ENCODE measurements at regions not wholly inside any gene's neighbourhood (a gene's known extent, or its start where the extent isn't known, plus 50 kb on each side); places are given as distances from the start of the nearest gene placed in this dataset.
A peak's percentile ranks its signal among the peaks of the same experiment; 100 is the strongest.

DNA sequence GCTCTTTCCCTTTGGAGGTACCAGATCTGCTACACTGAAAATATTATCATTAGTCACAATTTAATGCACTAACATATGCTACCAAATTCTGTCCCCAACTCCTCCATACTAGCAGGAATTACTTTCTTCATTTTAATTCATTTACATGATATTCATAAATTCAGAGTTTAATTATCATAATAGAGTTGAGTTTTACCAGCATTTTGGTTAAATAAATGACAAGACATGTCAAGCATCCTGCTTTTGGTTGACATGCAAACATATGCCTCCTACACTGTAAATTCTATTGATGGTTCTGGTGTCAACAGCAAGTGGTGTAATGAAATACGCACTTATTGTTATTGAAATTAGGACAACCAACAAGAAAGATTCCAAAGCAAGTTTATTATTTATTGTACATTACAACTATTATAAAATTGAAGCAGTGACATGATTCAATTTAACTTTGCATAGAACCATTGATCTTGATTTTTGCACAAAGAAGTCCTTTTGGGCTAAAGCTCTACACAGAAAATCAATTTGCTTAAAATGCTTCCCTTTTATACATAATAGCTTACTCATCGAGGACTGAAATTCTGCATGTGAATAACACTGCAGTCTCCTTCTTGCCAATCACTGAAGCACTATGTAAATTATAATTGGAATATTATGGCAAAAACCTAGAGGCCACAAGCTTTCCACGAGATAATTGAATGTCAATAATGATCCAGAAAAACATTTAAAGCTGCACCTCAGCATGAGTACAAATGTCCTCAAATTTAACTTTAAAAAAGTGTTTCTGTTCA, 728.6 kb upstream of the ADGRL2 start:
- FAIRE-seq (no peak), DNase-seq (ENCODE audit: insufficient read length, low spot score) (no peak)
- no peak for TF ChIP-seq POLR2A (IDR thresholded peaks at IDR 0.05; ENCODE audit: low read depth, low read length)

DNA sequence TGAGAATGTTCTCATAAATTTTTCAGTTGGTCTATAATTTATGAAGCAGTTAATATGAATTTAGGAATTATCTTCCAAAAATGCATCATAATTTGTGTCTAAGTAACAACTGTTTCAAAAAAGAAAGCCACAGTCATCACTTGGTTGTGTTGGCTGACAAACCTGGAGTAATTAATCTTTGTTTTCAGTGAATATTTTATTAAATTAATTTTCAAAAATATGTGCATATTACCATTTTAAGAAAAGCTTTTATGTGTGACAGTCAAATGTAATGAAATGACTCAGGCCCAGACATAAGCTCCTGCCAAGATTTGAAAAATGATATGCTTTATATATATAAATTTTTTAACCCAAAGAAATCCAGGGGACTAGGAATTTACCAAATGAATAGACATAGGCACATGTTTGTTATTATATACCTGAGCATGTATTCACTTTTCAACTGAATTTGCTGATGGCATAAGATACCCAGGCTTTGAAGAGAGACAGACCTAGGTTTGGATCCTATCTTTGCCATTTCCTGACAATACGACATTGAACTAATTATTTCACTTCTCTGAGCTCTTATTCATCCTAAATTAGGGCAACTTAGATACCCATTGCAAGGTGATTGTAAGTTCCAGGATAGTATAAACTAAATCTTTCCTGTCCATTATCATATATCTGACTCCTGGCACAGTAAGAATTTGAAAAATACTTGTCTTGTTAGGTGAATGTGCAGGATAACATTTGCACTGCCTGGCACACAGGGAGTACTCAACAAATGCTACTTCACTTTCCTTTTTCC, 729.5 kb upstream of the ADGRL2 start:
- no peak for FAIRE-seq
- TF ChIP-seq POLR2A (IDR thresholded peaks at IDR 0.05; ENCODE audit: low read depth, low read length) = no peak

DNA sequence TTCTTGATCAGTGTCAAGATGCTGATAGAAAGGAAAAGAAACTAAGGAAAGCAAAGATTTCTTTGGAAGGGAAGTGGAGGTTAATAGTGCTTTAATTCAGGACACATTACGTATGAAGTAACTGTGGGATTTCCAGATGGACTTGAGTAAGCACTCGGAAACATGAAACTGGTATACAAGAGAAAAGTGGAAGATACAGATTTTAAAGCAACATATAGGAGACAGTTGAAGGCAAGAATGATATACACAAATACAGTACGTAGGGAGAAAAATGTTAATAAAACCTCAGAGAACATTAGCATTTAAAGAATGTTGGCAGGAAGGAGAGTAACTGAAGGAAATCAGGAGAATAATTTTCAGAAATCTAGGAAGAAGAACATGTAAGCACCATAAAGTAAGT, 730.9 kb upstream of the ADGRL2 start:
- TF ChIP-seq POLR2A (IDR thresholded peaks at IDR 0.05; ENCODE audit: low read depth, low read length) = no peak
- DNase-seq (ENCODE audit: insufficient read length, low spot score) (no peak), FAIRE-seq (no peak)

More for the DNA sequence above, 729.5 kb upstream of the ADGRL2 start:
- no peak for DNase-seq (ENCODE audit: insufficient read length, low spot score)

DNA sequence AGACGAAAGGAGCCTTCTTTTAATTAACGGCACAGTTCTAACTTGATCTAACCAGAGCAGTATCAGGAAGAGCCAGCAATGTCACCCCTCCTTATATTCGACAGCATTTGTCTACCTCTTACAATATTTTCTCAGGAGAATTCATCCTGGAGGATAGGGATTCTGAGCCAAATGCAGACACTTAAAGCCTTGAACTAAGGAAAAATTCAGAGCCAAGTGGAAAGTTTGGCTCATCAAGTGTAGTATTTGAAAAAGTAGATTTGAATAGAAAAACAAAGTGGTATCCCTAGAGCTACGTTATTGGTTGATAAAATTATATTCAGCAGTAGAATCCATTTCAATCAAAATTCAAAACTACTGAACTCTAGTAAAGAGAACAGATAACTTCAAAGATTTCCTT, 732.0 kb upstream of the ADGRL2 start:
- no peak for TF ChIP-seq POLR2A (IDR thresholded peaks at IDR 0.05; ENCODE audit: low read depth, low read length)
- FAIRE-seq = no peak
- DNase-seq (ENCODE audit: insufficient read length, low spot score) = no peak

DNA sequence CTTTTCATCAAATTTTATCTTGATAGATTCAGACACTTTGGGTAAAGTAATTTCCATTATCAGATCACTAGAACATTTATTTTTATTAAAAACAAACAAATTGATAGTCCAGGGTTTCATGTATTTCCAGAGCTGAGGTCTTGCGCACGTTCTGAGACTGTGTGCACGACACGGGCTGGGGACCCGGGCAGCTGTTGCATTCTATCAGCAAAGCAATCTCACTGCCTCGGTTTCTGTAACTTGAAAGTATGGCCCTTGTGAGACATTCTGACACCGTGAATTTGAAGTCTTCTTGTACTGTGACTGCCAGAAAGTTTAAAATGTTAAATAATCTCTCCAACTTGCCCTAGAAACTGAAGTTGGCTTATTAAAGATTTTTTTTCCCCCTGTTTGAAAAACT, 746.9 kb upstream of the ADGRL2 start:
- no peak for DNase-seq (ENCODE audit: insufficient read length, low spot score)
- TF ChIP-seq POLR2A (IDR thresholded peaks at IDR 0.05; ENCODE audit: low read depth, low read length) = no peak

DNA sequence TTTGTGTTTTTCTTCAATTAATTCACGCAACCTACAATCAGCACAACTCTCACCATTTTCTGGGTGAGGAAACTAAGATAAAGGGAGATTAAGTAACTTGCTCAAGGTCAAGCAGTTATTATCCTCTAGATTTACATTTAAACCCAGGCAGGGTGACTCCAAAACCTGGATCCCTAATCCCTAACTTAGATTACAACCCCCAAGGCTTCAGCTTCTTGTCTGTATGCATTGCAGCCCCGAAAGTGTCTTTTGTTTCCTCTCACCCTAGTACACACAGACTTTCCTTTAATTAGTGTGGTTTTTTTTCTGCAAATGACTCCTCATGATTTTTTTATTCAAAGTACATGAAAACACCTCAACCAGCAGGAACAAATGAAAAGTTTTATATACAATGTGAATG, 748.6 kb upstream of the ADGRL2 start:
- TF ChIP-seq POLR2A (IDR thresholded peaks at IDR 0.05; ENCODE audit: low read depth, low read length) = no peak
- DNase-seq (ENCODE audit: insufficient read length, low spot score) (no peak), FAIRE-seq (no peak)

More for the DNA sequence above, 746.9 kb upstream of the ADGRL2 start:
- FAIRE-seq = no peak

DNA sequence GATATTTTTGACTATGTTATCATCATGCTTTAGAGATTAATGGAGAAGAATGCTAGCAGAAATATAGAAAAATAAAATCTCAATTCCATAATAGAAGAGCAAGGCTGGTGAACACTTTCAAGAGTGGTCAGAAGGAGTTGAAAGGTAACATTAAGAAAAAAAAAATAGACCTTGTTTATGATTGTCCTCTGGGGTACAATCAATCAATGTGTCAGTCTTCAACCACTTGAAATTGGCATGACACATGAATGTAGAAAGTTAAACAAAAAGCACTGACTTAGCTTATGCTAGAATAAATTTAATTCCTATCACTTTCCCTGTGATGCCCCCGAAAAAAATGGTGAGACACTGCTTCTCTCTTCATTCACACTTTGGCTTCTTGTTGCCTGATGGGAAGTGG, 750.3 kb upstream of the ADGRL2 start:
- no peak for FAIRE-seq
- no peak for TF ChIP-seq POLR2A (IDR thresholded peaks at IDR 0.05; ENCODE audit: low read depth, low read length)
- DNase-seq (ENCODE audit: insufficient read length, low spot score) = no peak

DNA sequence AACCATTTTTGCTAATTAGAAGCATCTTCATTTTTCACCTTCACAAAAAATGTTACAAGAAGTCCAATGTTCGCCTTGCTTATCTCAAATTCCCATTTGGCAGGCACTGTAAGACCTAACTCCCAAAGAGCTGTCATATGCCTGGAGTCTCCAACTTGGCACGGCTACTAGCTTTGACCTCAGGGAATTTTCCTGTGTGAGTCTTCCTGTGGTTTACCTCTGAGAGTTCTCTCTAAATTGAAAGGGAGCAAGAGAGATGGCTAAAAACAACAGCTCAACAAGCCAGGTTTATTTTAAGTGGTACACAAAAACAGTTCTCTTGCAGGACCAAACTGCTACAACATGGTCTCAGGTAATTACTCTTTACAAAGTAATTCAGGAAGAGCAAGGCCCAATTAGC, 756.0 kb upstream of the ADGRL2 start:
- DNase-seq (ENCODE audit: insufficient read length, low spot score) (no peak), FAIRE-seq (peak; percentile 57)
- TF ChIP-seq POLR2A (IDR thresholded peaks at IDR 0.05; ENCODE audit: low read depth, low read length) = no peak

DNA sequence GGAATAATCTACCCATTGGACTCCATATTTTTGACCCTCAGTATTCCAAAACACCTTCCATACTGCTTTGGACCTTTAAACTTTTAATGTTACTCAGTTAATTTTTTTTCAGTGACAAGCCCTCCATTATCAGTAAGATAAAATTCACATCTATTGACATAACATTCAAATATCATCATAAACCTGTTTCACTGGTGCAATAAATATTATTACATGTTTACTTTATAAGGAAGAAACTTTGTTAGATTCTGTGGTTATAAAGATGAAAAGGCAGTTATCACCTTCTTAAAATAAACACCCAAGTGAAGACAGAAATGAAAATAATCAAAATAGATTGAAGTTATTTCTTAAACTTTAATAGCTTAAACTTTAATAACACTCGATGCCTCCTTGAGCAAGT, 758.5 kb upstream of the ADGRL2 start:
- no peak for TF ChIP-seq POLR2A (IDR thresholded peaks at IDR 0.05; ENCODE audit: low read depth, low read length)
- FAIRE-seq (no peak), DNase-seq (ENCODE audit: insufficient read length, low spot score) (no peak)

DNA sequence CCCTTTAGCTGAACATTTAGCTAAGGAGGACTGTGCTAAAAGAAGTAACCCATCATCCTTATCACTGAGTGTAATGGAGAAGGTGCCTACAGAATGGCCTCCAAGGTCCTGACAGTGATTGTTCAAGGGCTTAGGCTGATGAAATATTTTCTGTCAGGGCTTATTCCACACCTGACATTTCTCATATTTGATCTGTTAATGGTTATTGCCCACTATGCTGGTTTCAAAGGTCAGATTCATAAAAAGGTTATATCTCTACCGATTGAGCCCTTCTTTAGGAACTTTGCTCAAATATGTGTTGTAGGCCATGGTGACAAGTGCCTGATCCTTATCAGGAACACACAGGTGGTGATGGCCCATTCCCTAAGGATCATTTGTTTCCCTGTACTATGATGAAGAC, 766.4 kb upstream of the ADGRL2 start:
- DNase-seq (ENCODE audit: insufficient read length, low spot score) (no peak), FAIRE-seq (no peak)
- TF ChIP-seq POLR2A (IDR thresholded peaks at IDR 0.05; ENCODE audit: low read depth, low read length) = no peak

DNA sequence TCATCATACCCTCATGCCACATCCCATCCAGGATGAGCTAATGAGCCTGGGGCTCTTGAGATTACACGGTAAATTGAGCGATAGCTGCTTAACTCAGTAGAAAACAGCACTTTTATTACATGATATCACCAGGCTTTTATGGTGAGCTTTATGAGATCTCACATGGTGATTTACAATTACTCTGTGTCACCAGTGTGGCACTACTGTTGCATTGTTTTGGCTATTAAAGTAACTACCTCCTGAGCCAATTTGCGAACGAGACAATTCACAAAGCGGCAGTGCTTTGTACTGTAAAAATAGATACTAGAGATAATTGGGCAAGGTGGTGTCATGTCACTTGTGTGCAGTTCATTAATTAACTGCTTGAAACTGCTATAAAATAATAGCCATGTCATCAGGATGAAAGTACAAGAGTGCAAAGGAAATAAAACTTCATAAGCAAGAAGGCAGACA, 767.7 kb upstream of the ADGRL2 start:
- DNase-seq (ENCODE audit: insufficient read length, low spot score) (no peak), FAIRE-seq (no peak)
- TF ChIP-seq POLR2A (IDR thresholded peaks at IDR 0.05; ENCODE audit: low read depth, low read length) = no peak

DNA sequence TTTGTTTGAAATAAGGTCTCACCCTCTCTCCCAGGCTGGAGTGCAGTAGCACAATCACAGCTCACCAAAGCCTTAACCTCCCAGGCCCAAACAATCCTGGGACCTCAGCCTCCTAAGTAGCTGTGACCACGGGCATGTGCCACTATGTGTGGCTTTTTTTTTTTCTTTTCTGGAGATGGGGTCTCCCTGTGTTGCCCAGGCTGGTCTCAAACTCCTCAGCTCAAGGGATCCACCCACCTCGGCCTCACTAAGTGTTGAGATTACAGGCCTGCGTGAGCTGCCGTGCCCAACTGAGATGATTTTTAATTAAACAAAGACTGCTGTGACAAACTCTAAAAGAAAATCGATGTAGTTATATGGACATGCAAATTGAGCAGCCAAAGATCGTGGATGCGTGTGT, 768.4 kb upstream of the ADGRL2 start:
- DNase-seq (ENCODE audit: insufficient read length, low spot score) (no peak), FAIRE-seq (no peak)
- no peak for TF ChIP-seq POLR2A (IDR thresholded peaks at IDR 0.05; ENCODE audit: low read depth, low read length)

DNA sequence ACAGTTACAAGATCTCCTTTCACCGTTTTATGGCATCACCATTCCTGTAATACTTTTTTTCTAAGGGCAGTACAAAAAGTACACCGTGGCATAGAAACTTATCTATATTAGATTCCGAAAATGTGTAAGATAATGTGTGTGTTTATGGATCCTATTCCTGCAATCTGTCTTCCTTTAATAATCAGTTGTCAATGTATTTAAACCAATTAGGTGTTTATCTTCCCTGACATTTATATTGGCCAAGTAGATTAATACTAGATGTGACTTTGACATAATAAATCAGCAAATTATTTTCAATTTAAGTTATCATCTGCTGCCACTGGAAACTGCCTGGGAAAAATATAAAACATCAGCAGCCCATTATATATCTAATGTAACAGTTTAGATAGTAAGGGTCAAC, 770.3 kb upstream of the ADGRL2 start:
- FAIRE-seq (no peak), DNase-seq (ENCODE audit: insufficient read length, low spot score) (no peak)
- TF ChIP-seq POLR2A (IDR thresholded peaks at IDR 0.05; ENCODE audit: low read depth, low read length) = no peak

DNA sequence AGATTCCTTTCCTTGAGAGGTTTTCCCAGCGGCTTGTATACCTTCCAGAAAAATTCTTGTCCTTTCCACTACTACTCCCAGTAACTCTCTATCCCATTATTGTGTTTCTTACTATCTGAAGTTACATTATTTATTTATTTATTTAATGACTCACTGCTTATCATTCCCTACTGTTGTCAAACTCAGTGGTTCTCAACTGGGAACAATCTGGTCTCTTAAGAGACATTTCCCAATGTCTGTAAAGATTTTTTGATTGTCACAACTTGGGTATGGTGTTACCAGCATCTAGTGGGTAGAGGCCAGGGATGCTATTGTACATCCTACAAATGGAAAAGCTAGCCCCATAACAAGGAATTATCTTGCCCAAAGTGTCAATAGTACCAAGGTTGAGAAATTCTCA, 771.5 kb upstream of the ADGRL2 start:
- DNase-seq (ENCODE audit: insufficient read length, low spot score) = no peak
- FAIRE-seq = no peak
- no peak for TF ChIP-seq POLR2A (IDR thresholded peaks at IDR 0.05; ENCODE audit: low read depth, low read length)
